Fibroblast of lung (primary cell): ENCODE measurements at regions not wholly inside any gene's neighbourhood (a gene's known extent, or its start where the extent isn't known, plus 50 kb on each side); places are given as distances from the start of the nearest gene placed in this dataset.

Source experiments
- DNase-seq, 2 donors: peaks; one replicate each; pipeline versions ENCODE4 v3.0.0 to v3.0.0-alpha.2; 2010; ENCODE audit warnings: low read depth in 2 of 2
- H2AFZ ChIP-seq: 2 replicates; pipeline ENCODE4 v1.5.1; 2012; ENCODE audit warnings: low read length, control low read depth, inconsistent platforms
- H3K27ac ChIP-seq: 2 replicates; pipeline ENCODE4 v1.5.1; 2011; ENCODE audit warnings: low read length, control low read depth; ENCODE audit not compliant: insufficient read depth
- H3K27me3 ChIP-seq: 2 replicates; pipeline ENCODE4 v1.5.1; 2011; ENCODE audit warnings: mild to moderate bottlenecking, low read length; ENCODE audit not compliant: control insufficient read depth, insufficient read depth
- H3K36me3 ChIP-seq: 2 replicates; pipeline ENCODE4 v1.5.1; 2011; ENCODE audit warnings: low read length; ENCODE audit not compliant: control insufficient read depth, insufficient read depth
- H3K4me1 ChIP-seq: 2 replicates; pipeline ENCODE4 v1.5.1; 2011; ENCODE audit warnings: low read length; ENCODE audit not compliant: control insufficient read depth, insufficient read depth; ENCODE audit errors: extremely low read depth
- H3K4me2 ChIP-seq: 2 replicates; pipeline ENCODE4 v1.5.1; 2011; ENCODE audit warnings: low read length, control low read depth; ENCODE audit not compliant: insufficient read depth; ENCODE audit errors: extremely low read depth
- H3K4me3 ChIP-seq, 4 experiments: fragments of 200-600 bp in 1 of 4; sonication (generic) in 1 of 4; replicated peaks in 1 of 4; 2 replicates each; pipeline ENCODE4 v1.5.1; 2011 to 2016; ENCODE audit warnings: low read length in 4 of 4, low read depth in 3 of 4, mild to moderate bottlenecking in 3 of 4, control low read depth in 2 of 4, inconsistent platforms in 1 of 4, mixed read lengths in 1 of 4; ENCODE audit not compliant: insufficient read depth in 1 of 4; ENCODE audit errors: control extremely low read depth in 1 of 4
- H3K79me2 ChIP-seq: 2 replicates; pipeline ENCODE4 v1.5.1; 2012; ENCODE audit warnings: mild to moderate bottlenecking, low read length, inconsistent platforms; ENCODE audit not compliant: control insufficient read depth, insufficient read depth
- H3K9ac ChIP-seq: 2 replicates; pipeline ENCODE4 v1.5.1; 2011; ENCODE audit warnings: mild to moderate bottlenecking, low read length, control low read depth; ENCODE audit not compliant: insufficient read depth
- H3K9me3 ChIP-seq: 2 replicates; pipeline ENCODE4 v1.5.1; 2012; ENCODE audit warnings: low read depth, low read length; ENCODE audit not compliant: control insufficient read depth, insufficient read depth
- H4K20me1 ChIP-seq: 2 replicates; pipeline ENCODE4 v1.5.1; 2011; ENCODE audit warnings: low read length; ENCODE audit not compliant: control insufficient read depth, insufficient read depth; ENCODE audit errors: extremely low read depth
- CTCF ChIP-seq, 2 donors: IDR thresholded peaks in 1 of 2; conservative IDR thresholded peaks in 1 of 2; 1 replicate in 1 of 2; 2 replicates in 1 of 2; pipeline ENCODE4 v1.5.1; 2011 to 2012; ENCODE audit warnings: low read length in 2 of 2, control low read depth in 1 of 2, inconsistent platforms in 1 of 2, low read depth in 1 of 2, mild to moderate bottlenecking in 1 of 2
- EZH2 ChIP-seq: IDR thresholded peaks from 2 replicates; pipeline ENCODE4 v1.5.1; 2012; ENCODE audit warnings: low read length, control low read depth, mild to moderate bottlenecking; ENCODE audit errors: missing control alignments

GRCh38 chrX:20663336-20663735 lies 396.6 kb upstream of the RPS6KA3 start:
- H2AFZ ChIP-seq: no peak overlapping the region
- DNase-seq: no peak
- no peak overlapping the region for H3K27ac ChIP-seq
- TF ChIP-seq EZH2 (no peak), CTCF (conservative IDR thresholded peaks at IDR 0.05 in 1 of 2, IDR thresholded peaks at IDR 0.05 in 1 of 2; ENCODE audit: low read depth in 1 of 2, low read length in 2 of 2) (no peak)
- H4K20me1 ChIP-seq: no peaks in the 10 kb centered on the region
- H3K36me3 ChIP-seq: no peaks in the 10 kb centered on the region
- no peak overlapping the region for H3K4me3 ChIP-seq
- no peaks in the 10 kb centered on the region for H3K9me3 ChIP-seq
- no peak overlapping the region for H3K9ac ChIP-seq
- H3K4me1 ChIP-seq: no peaks in the 10 kb centered on the region
- H3K79me2 ChIP-seq: no peaks in the 10 kb centered on the region
- H3K27me3 ChIP-seq: no peaks in the 10 kb centered on the region
- H3K4me2 ChIP-seq: no peak overlapping the region

- H3K36me3 ChIP-seq: no peaks in the 10 kb centered on the region
- H4K20me1 ChIP-seq: no peaks in the 10 kb centered on the region
- no peaks in the 10 kb centered on the region for H3K27me3 ChIP-seq
- no peak overlapping the region for H3K27ac ChIP-seq
- no peak overlapping the region for H3K9ac ChIP-seq
- H3K4me1 ChIP-seq: no peaks in the 10 kb centered on the region
- TF ChIP-seq CTCF (conservative IDR thresholded peaks at IDR 0.05 in 1 of 2, IDR thresholded peaks at IDR 0.05 in 1 of 2; ENCODE audit: low read depth in 1 of 2, low read length in 2 of 2) (no peak), EZH2 (no peak)
- H3K4me3 ChIP-seq: no peak overlapping the region
- no peak overlapping the region for H3K4me2 ChIP-seq
- no peak for DNase-seq
- no peaks in the 10 kb centered on the region for H3K79me2 ChIP-seq
- no peak overlapping the region for H2AFZ ChIP-seq
- H3K9me3 ChIP-seq: no peaks in the 10 kb centered on the region
These were observed 390.0 kb upstream of the RPS6KA3 start for GRCh38 chrX:20656721-20657120.

GRCh38 chrX:20654596-20655106 lies 387.9 kb upstream of the RPS6KA3 start:
- Histone ChIP-seq H3K27me3 (no peaks in the 10 kb centered on the region), H3K9me3 (no peaks in the 10 kb centered on the region), H3K4me1 (no peaks in the 10 kb centered on the region), H3K4me2 (no peak overlapping the region), H4K20me1 (no peaks in the 10 kb centered on the region), H3K4me3 (no peak overlapping the region), H3K27ac (no peak overlapping the region), H2AFZ (no peak overlapping the region), H3K9ac (no peak overlapping the region), H3K79me2 (no peaks in the 10 kb centered on the region), H3K36me3 (no peaks in the 10 kb centered on the region)
- TF ChIP-seq EZH2: no peak
- TF ChIP-seq CTCF (conservative IDR thresholded peaks at IDR 0.05 in 1 of 2, IDR thresholded peaks at IDR 0.05 in 1 of 2; ENCODE audit: low read depth in 1 of 2, low read length in 2 of 2): no peak
- DNase-seq: no peak
